HG02571 (cell line): ENCODE measurements at regions not wholly inside any gene's neighbourhood (a gene's known extent, or its start where the extent isn't known, plus 50 kb on each side); places are given as distances from the start of the nearest gene placed in this dataset.
"Not testable (repeated sequence)": the region's sequence is repeated elsewhere in the genome, so short reads cannot be mapped to it uniquely, and the experiment has no call there.

ENCODE experiments used
- ATAC-seq: cut with Tn5 transposase; IDR thresholded peaks from one replicate; pipeline ENCODE4 v1.9.1; 2021; ENCODE audit warnings: mild to moderate bottlenecking, moderate library complexity; ENCODE audit not compliant: unreplicated experiment

DNA sequence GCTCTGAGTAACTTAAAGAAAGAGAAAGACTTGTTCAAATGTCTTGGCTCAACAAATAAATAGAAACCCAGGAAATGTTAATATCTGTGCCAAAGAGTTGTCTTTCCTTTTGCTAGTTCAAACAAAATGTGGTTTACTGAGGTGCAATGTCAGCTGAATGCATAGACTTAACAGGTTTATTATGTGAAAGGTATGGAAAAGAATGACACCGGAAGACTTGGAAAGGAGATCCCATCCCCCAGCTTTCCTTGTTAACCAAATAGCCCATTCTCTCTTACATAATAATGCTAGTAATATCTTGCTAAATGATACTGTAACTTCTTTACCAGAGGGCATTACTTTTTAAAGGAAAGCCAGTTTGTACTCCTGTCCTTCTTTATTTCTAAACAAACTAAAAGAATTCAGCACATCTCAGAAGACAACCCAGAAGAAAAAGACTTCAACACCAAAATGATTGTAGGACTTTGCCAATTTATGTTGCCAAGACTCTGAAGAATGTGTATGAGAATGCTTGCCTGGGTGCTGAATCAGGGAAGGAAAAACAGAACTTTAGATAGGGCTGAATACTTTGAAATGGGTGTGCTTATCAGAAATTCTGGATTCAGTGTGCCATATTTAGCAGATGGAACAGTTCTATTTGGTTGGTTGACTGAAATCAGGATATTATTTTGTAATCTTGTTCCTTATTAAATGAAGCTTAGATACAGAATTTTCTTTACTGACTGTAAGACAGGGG lies 344.1 kb downstream of the TMEM38B start:
- ATAC-seq: no peak

GRCh38 chr9:106039151-106039935 lies 345.0 kb downstream of the TMEM38B start:
- ATAC-seq: no peak

DNA sequence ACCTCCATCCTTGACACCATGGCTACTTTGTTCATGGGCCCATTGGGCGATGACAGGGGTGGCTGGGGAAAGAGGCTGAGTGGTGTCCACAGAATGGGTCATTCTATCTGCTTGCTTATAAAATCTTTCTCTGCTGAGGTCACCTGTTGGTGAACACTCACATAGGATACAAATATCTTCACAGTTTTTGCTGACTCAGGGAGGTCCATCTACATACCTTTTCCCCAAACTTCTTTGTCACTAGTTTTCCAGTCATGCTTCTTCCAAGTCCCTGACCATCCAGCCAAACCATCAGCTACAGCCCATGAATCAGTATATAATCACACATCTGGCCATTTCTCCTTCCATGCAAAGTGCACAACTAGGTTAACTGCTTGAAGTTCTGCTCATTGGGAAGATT lies 347.6 kb downstream of the TMEM38B start:
- ATAC-seq: not testable (repeated sequence)

- ATAC-seq: no peak
These were observed 357.2 kb downstream of the TMEM38B start for GRCh38 chr9:106051545-106051944.

GRCh38 chr9:106052166-106052565 lies 357.8 kb downstream of the TMEM38B start:
- no peak for ATAC-seq

GRCh38 chr9:106052735-106053134 lies 358.4 kb downstream of the TMEM38B start:
- no peak for ATAC-seq

- no peak for ATAC-seq
These were observed 362.0 kb downstream of the TMEM38B start for GRCh38 chr9:106056328-106056727.

DNA sequence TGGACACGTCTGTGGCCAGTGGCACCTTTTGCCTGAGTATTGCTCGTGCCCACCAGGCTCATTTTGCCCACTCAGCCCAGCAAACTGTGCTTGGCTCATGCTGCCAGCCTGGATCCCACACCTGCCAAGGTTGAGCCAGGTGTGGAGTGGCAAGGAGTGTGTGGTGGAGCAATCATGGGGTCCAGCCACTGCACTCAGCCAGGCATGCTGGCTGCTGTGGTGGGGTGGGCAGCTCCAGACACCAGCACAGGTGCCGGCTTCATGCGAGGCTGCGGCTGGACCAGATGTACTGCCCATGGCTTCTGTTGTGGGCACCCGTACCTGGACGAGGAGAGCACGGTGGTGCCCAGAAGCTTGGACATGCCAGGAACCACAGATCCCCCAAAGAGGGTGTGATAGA lies 364.1 kb downstream of the TMEM38B start:
- no peak for ATAC-seq

- no peak for ATAC-seq
These were observed 365.5 kb downstream of the TMEM38B start for GRCh38 chr9:106059886-106060285.

DNA sequence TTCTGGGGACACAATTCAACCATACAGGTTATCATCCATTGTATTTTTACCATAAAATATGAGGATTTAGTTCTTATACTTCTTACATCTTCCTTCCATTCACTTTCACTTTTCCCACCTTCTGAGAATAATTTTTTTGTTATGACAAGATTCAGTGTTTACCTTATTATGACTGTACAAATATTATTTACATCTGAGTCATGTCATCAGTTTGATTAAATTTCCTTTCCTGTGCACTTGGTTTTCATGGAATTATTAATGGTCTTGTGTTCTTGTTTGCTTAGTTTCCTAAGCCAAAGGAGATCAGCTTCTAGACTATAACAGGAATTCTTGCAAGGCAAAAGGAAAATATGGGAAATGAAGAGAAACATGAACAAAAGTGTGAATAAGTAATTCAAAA lies 366.5 kb downstream of the TMEM38B start:
- no peak for ATAC-seq

DNA sequence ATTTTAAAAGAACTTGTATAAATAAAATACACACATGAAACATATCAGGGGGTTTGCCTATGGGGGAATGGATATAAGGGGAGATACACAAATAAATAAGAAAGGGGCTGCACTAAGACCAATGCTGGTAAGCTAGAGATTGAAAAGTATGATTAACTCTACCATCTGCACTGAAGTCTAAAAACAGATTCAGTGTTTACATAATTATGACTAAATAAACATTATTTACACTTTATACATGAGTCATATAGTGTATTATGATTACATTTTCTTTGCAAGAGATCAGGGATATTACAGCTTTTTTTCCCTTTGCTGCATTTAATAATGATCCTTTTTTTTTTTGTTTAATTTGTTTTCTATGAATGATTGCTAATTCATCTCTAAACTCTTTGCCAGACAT lies 367.9 kb downstream of the TMEM38B start:
- no peak for ATAC-seq

DNA sequence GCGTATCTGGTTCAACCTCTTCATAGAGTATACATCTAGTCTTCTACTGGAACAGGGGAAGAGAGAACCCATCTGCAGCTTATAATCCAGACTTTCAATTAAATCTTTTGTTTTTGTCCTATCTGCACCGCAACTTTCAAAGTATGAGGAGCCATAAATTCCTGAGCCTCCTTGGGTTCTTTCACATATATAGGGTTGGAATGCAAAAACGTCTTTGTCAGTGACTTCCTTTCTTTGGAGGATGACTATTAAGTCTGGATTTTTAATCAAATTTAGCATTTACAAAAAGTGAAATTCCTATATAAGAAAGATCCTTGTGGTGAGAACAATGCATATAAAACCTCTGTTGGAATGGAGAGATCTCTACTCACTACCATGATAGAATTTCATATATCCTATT lies 370.8 kb downstream of the TMEM38B start:
- ATAC-seq: no peak

DNA sequence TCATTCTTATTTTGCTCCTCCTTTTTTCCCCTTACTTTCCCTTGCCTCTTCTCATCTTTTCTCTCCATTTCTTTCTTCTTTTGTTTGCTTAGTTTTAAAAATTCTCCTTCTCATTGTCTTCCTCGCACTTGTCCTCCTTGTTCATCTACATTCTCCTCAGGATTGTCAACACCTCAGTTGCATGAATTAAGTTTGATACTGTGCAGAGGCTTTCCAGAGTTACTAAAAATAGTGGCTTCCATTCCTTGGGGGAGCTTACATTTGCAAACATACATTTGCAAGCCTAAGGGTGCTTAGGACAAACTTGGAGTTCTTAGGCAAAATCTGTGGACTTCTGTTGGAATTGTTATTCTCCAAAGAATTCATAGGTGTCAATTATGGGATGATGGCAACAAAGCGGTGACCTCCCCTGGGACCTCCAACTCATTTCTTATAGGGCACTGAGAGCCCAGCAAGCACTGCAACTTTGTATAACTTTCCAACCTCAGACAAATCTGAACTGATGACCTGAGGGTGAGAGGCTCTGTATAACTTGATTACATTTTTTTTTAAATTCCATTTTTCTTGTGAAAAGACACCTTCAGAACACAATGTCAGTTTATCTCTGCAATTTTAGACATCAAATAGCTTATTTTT lies 371.4 kb downstream of the TMEM38B start:
- no peak for ATAC-seq

DNA sequence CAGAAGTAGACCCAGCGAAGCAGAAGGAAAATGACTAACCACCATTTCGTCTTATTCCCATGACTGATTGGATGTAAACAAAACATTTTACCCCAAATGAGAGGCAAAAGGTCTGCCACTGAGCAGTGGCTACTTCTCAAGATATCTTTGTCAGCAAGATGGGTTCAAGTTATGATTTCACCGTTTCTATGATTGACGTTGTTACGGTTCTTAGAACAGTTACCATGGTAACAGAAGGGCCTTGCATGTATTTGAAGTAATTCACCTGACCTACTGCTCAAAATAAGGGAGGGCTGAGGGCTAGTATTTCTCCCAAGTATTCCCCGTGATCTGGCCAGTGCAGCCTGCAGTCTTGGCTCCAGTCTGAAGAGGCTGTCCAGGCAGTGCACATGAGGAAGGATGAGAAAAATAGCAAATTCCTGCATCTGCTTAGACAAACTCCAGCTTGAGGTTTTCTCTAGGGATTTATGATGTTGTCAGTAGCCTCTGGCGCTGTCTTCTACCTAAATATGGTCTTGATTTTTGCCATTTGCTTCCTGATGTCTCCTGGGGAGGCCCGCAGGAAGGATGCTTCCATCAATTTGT lies 372.7 kb downstream of the TMEM38B start:
- no peak for ATAC-seq

GRCh38 chr9:106069241-106069640 lies 374.9 kb downstream of the TMEM38B start:
- no peak for ATAC-seq

GRCh38 chr9:106072421-106072820 lies 378.1 kb downstream of the TMEM38B start:
- ATAC-seq: no peak

DNA sequence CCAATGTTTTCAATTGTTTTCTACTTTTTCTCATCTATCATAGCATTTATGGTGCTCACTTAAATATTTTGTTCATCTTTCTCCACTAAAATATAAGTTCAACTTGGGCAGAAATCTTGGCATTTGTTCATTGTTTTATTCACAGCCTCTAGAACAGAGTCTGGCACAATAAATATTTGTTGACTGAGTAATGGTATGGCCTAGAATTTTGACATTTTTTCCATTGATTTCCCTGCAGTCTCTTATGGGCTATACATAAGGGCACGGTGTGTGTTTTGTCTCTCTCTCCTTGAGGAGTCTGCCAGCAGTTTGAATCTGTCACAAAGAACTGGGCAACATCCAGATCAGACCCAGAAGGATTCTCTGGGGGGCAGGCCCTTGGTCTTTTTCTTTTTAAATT lies 379.7 kb downstream of the TMEM38B start:
- ATAC-seq: no peak

DNA sequence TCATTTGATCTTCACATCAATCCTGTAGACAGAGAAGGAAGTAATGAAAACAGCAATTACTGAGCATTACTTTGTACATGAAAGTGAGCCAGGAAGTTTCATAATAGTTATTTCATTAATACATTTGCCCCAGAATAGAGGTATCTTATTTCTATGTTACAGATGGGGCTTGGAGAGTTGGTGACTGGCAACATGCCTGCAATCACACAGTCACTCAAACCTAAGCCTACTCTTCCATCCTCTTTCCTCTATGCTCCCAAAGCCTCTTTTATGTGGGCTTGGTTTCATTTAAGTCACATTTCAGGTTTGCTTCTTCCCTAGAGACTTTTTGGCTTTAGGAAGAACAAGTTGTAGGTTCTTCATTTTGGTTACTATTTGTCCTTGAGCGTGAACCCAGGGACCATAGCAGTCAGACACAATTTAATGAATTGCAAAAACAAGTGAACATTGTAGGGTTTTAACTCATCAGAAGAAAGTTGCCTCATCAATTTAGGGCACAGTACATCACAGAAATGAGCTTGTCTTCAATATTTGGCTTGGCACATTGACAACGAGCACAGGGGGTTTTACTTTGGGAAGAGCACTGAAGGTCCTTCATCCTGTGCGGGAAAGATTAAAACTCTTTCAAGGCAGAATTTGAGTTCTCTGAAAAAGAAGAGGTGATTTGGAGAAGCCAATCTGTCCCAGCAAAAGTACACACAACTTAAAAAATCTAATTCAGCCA lies 381.1 kb downstream of the TMEM38B start:
- no peak for ATAC-seq

DNA sequence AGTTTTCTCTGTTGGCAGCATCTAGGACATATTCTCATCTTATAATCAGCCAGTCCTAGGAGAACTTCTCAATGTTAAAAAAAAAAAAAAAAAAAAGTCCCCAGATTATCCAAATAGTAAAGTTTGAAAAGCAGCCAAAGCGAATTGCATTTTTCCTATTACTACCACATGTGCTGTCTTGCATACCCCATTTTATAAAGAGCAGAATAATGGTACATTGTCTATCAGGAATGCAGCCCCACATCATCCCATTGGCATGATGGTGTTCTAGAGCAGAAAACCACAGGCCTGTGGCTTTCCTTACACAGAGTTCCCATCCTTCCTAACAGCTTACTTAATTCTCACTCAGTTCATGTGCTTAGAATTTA lies 381.6 kb downstream of the TMEM38B start:
- ATAC-seq: no peak

DNA sequence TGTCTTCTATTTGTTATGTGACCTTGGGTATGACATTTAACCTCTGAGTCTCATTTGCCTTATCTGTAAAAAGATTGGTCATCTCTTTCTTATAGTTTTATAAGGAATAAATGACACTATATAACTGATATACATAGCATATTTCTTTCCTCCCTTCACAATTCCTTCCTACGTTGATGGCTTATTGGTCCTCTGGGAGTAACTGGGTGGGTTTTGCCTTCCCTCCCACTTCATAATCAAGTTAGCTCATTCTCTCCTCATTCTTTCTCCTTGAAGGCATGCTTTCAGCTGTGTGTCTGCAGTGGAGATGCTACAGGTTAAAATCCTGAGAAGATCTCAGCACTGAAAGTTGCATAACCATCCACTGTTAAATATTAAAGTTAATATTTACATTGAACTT lies 382.4 kb downstream of the TMEM38B start:
- ATAC-seq: no peak

DNA sequence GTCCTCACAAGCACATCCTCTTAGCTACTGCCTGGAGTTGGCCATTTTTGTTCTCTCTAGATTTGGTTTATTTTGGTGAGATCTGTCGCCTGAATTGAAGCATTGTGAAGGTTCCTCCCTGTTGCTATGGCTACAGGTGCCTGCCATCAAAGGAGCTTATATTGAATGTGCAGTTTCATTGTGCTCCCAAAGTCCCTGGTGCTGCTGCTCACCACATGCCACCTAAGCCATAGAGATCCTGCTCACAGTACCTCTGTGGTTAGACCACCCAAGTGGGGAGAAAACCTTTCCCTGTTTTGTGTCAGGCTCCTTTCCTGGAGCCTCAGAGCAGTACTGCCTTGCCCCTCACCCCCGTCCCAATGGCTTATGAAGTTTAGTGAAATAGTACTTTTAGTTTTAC lies 383.4 kb downstream of the TMEM38B start:
- ATAC-seq: no peak
